ENCODE measurements at regions not wholly inside any gene's neighbourhood (a gene's known extent, or its start where the extent isn't known, plus 50 kb on each side); places are given as distances from the start of the nearest gene placed in this dataset.

DNA sequence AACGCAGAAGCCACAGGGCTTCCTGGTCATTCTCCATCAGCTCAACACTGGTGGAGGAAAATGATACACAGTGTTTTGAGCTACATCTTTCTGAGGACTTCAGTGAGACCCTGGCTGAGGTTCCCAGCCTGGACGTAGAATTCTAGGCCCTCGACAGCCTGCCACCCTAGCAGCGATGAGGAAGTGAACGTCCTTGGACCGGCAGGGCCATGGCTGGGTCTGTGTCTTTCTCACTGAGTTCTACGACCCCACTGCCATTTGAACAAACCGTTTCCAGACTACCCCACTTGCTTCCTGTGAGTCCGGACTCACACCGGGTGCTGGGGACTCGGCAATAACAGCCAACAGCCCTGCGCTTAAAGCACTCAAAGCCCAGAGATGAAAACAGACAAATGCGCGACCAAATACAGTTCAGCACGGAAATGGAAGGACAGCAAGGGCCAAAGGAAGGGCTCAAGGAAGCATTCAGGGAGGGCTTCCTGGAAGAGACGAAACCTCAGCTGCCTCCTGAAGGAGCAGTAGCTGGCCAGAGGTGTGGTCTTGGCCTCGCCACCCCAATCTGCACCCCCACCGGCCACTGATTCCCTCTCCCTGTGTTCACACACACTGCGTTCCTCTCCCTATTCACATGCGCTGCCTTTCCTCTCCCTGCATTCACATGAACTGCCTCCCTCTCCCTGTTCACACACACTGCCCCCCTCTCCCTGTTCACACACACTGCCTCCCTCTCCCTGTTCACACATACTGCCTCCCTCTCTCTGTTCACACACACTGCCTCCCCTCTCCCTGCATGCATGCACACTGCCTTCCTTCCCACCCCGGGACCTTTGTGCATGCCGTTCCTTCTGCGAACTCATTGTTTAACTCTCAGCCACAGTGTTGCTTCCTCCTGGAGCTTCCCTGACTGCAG is 136.3 kb upstream of the PRR20G start:
- TF ChIP-seq, protein P1, sequence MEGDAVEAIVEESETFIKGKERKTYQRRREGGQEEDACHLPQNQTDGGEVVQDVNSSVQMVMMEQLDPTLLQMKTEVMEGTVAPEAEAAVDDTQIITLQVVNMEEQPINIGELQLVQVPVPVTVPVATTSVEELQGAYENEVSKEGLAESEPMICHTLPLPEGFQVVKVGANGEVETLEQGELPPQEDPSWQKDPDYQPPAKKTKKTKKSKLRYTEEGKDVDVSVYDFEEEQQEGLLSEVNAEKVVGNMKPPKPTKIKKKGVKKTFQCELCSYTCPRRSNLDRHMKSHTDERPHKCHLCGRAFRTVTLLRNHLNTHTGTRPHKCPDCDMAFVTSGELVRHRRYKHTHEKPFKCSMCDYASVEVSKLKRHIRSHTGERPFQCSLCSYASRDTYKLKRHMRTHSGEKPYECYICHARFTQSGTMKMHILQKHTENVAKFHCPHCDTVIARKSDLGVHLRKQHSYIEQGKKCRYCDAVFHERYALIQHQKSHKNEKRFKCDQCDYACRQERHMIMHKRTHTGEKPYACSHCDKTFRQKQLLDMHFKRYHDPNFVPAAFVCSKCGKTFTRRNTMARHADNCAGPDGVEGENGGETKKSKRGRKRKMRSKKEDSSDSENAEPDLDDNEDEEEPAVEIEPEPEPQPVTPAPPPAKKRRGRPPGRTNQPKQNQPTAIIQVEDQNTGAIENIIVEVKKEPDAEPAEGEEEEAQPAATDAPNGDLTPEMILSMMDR (IDR thresholded peaks at IDR 0.05; ENCODE audit: poor library complexity, severe bottlenecking): no peak
- TF ChIP-seq, protein P2, sequence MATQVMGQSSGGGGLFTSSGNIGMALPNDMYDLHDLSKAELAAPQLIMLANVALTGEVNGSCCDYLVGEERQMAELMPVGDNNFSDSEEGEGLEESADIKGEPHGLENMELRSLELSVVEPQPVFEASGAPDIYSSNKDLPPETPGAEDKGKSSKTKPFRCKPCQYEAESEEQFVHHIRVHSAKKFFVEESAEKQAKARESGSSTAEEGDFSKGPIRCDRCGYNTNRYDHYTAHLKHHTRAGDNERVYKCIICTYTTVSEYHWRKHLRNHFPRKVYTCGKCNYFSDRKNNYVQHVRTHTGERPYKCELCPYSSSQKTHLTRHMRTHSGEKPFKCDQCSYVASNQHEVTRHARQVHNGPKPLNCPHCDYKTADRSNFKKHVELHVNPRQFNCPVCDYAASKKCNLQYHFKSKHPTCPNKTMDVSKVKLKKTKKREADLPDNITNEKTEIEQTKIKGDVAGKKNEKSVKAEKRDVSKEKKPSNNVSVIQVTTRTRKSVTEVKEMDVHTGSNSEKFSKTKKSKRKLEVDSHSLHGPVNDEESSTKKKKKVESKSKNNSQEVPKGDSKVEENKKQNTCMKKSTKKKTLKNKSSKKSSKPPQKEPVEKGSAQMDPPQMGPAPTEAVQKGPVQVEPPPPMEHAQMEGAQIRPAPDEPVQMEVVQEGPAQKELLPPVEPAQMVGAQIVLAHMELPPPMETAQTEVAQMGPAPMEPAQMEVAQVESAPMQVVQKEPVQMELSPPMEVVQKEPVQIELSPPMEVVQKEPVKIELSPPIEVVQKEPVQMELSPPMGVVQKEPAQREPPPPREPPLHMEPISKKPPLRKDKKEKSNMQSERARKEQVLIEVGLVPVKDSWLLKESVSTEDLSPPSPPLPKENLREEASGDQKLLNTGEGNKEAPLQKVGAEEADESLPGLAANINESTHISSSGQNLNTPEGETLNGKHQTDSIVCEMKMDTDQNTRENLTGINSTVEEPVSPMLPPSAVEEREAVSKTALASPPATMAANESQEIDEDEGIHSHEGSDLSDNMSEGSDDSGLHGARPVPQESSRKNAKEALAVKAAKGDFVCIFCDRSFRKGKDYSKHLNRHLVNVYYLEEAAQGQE (IDR thresholded peaks at IDR 0.05; ENCODE audit: borderline replicate concordance): no peak
- TF ChIP-seq EZH2 (IDR thresholded peaks at IDR 0.05; ENCODE audit: borderline replicate concordance, insufficient read depth, low read length, poor library complexity, severe bottlenecking) (no peak), POLR2AphosphoS5 (IDR thresholded peaks at IDR 0.05) (no peak), RAD21 (conservative IDR thresholded peaks at IDR 0.05) (no peak), EP300 (conservative IDR thresholded peaks at IDR 0.05; ENCODE audit: poor library complexity, severe bottlenecking) (no peak), TAF1 (IDR thresholded peaks at IDR 0.05; ENCODE audit: low read depth) (no peak), MXI1 (conservative IDR thresholded peaks at IDR 0.05; ENCODE audit: poor library complexity, severe bottlenecking) (no peak), SMC3 (conservative IDR thresholded peaks at IDR 0.05; ENCODE audit: poor library complexity) (no peak)

Data from neural cell (in vitro differentiated cells).